ENCODE measurements at regions not wholly inside any gene's neighbourhood (a gene's known extent, or its start where the extent isn't known, plus 50 kb on each side); places are given as distances from the start of the nearest gene placed in this dataset.

DNA sequence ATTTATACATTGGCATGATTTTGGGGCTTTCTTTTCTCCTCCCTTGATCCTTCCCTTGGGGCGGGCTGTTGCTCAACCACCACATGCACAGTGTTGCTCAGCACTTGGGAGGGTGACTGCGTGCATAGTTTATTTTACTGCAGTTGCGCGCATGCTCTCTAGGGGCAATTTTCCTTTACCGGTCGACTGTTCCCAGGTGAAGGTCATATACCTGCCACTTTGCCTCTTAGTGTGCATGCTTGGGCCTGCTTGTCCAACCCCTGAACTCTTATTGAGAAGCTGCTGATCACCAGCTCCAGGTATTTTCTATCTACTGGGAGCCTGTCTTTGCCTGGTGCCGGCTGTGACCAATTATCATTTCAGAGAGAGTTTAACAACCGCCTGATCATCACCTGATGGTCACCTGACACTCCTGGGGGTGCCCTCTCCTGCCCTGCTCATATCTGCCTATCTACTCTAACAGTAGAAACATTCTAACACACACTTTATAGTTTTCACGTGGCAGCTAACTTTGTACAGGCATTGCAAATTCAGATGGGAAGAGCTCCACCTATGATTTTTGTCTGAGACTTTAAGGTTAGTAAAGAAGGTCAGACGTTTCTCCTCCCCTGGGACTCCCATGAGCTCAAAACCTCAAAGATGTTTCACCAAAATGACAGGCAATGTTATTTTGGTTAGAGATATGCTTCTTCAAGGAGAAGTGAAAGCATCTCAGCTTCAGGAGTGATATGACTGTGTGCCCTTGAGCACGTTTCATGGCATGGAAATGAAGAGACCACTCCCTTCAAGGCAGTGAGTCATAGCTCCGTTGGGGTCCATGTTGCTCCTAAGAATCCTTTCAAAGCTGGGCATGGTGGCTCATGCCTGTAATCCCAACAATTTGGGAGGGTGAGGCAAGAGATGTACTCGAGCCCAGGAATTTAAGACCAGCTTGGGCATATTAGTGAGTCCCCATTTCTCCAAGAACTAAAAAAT lies 227.5 kb upstream of the MYLIP start (continued):
- TF ChIP-seq ZBTB40 (IDR thresholded peaks at IDR 0.05; ENCODE audit: borderline replicate concordance) (0 out of 2 replicates have a peak, but pooled peaks have one; percentile 5), POLR2A (IDR thresholded peaks at IDR 0.05; ENCODE audit: low read depth, low read length) (no peak), YY1 (IDR thresholded peaks at IDR 0.05; ENCODE audit: low read depth, low read length) (peak; percentile 79)
- TF ChIP-seq, protein P1, sequence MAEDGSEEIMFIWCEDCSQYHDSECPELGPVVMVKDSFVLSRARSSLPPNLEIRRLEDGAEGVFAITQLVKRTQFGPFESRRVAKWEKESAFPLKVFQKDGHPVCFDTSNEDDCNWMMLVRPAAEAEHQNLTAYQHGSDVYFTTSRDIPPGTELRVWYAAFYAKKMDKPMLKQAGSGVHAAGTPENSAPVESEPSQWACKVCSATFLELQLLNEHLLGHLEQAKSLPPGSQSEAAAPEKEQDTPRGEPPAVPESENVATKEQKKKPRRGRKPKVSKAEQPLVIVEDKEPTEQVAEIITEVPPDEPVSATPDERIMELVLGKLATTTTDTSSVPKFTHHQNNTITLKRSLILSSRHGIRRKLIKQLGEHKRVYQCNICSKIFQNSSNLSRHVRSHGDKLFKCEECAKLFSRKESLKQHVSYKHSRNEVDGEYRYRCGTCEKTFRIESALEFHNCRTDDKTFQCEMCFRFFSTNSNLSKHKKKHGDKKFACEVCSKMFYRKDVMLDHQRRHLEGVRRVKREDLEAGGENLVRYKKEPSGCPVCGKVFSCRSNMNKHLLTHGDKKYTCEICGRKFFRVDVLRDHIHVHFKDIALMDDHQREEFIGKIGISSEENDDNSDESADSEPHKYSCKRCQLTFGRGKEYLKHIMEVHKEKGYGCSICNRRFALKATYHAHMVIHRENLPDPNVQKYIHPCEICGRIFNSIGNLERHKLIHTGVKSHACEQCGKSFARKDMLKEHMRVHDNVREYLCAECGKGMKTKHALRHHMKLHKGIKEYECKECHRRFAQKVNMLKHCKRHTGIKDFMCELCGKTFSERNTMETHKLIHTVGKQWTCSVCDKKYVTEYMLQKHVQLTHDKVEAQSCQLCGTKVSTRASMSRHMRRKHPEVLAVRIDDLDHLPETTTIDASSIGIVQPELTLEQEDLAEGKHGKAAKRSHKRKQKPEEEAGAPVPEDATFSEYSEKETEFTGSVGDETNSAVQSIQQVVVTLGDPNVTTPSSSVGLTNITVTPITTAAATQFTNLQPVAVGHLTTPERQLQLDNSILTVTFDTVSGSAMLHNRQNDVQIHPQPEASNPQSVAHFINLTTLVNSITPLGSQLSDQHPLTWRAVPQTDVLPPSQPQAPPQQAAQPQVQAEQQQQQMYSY (CRISPR knock-in tag; IDR thresholded peaks at IDR 0.05) = peak; percentile 20; the same call in 1 of the 2 replicates

Measured in GM12878 (cell line).